SH-SY5Y (cell line): ENCODE measurements at regions not wholly inside any gene's neighbourhood (a gene's known extent, or its start where the extent isn't known, plus 50 kb on each side); places are given as distances from the start of the nearest gene placed in this dataset.

Source experiments
- GATA2 ChIP-seq: IDR thresholded peaks from 2 replicates; pipeline ENCODE4 v1.6.1; 2011; ENCODE audit warnings: mild to moderate bottlenecking, low read depth, low read length
- GATA3 ChIP-seq: IDR thresholded peaks from 2 replicates; pipeline ENCODE4 v1.6.1; 2011; ENCODE audit warnings: low read depth, mild to moderate bottlenecking, low read length, moderate library complexity

DNA sequence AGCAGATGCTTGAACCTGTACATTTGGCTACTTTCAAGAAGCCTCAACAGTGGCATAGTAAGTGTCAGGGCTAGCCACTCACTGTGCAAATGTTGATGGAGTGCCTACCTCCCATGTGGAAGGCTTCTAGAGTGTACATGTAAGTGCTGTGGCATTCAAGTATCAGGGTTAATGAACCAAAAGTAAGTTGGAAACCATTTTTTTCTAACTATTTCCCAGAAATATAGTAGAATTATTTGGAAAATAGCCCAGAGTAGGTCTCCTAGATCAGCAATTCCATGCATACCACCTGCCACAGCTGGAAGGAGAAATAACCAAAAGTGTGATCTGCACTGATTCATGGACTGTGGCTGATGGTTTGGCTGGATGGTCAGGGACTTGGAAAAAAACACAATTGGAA is 53.3 kb downstream of the FOXD1 start:
- no peak for TF ChIP-seq GATA2
- TF ChIP-seq GATA3: no peak

DNA sequence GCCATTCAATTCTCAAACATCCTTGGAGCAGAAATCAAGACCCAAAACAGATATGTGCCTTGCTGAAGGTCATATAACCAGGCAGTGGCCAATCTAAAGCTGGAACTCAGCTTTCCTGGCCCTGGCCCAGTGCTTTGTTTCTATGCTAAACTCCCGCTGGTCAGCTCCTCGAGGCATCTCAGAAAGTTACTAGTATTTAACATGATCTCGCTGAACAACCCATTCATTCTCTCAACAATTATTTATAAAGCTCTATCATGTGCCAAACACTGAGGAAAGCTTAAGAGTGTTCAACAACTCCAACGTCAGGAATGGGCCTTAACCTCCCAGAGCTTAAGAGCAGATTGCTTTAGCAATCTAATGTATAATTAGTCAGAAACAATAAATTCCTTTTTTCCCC is 54.0 kb downstream of the FOXD1 start:
- no peak for TF ChIP-seq GATA3
- TF ChIP-seq GATA2: no peak

DNA sequence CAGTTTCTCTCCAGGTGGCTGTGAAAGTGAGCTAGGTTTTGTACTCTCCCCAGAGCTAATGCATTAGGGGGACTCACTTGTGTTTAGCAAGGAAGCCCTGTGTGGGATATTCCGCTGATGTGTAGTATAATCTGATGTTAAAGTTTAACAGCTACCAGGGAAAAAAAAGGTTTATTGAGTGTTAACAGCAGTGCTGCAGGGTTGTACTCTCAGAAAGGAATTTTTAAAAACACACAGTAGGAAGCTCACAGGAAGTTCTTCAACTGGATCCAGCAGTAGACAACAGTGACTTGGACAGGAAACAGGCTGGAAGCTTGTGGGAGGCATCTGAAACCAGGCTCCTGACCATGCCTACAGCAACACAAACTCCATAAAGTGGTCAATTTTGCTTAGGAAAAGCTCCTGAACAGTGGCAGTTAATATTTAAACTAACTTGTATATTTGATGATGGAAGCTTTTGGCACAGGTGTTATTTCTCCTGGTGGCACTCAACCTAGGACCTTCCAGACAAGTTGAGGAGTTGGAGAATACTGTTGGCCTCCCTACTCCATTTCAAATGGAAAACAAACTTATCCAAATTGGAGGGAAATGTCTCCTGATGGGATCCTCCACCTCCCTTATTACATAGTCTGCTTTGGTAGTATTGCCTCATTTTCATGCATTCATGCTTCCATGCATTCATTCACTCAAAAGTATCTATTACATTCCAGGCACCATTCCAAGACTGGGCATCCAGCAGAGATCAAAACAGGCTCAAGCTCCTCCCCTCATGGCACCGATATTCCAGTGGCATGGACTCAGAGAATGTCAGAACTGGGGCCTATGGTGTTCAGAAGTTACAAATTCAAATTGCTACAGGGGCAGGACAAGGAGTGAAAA is 54.7 kb downstream of the FOXD1 start:
- TF ChIP-seq GATA3 (no peak), GATA2 (no peak)

DNA sequence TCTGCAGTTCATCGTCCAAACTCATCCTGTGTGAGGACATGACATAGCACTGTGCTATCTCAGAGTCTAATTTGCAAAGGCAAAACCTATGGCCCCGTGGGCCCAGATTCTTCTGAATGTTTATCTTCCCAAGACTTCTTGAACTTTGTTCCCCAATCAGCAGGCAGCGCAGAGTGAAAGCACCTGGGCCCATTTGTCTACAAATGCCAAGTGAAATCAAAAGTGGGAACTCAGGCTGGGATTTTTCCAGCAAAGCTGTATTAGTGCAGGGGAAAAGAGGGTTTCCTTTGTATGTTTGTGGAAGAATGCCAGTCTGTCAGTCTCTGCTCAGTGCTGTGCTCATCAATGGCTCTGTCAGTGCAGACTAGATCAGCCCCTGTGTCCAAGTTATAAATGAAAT is 55.8 kb downstream of the FOXD1 start:
- TF ChIP-seq GATA3 (no peak), GATA2 (no peak)

DNA sequence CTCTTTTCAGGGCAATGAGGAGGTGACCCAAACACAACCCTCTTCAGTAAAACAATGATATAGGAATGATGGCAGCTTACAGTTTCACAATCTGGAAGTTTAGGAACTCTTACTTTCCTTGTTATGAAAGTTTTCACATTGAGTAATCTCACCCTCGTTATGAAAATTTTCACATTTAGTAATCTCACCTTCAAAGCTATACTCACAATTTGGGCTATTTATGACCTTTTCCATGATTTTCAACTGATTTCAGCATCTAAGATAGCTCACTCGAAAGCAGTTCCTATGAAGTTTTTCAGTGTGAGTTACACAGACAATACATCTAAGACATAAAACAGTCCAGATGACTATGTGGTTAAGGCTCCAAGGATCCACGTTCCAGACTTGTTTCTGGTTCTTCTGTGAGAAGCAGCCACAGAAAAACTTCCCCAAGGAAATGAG is 57.1 kb downstream of the FOXD1 start:
- TF ChIP-seq GATA2: no peak
- no peak for TF ChIP-seq GATA3

DNA sequence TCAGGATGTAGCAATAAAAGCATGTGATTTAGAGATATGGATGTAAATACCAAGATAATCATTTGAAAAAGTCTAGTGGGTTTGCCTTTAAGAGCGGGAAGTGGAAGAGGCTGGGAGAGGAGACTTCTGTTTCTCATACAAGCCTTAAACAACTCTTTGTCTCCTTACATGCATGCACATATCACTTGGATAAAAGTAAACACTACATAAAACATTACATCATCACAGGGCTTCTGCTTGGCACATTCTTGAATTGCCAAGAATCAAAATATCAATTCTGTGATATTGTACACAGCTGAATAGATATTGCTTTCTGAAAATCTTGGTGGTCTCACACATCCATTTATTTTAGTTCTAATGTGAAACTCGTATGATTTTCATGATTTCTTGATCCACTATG is 57.6 kb downstream of the FOXD1 start:
- TF ChIP-seq GATA2 (no peak), GATA3 (no peak)

DNA sequence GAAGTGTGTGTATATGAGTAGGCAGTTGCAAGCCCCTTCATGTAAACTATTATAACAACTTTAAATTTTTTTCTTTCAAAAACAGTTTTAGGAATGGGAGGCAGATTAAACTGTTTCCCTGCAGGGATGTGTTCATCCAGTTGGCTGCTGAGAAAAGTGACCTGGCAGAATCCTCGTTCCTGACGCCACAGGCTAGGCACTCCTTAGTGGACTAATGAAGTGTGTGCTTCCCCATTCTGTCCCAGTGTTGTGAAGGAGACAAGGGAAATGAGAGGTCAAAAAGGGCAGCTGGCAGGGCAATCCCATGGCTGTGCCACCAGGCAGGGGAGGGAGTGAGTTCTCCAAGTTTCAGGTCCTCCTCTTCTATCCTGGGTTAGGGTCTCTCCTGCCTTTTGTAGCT is 59.8 kb downstream of the FOXD1 start:
- TF ChIP-seq GATA3 (no peak), GATA2 (no peak)

DNA sequence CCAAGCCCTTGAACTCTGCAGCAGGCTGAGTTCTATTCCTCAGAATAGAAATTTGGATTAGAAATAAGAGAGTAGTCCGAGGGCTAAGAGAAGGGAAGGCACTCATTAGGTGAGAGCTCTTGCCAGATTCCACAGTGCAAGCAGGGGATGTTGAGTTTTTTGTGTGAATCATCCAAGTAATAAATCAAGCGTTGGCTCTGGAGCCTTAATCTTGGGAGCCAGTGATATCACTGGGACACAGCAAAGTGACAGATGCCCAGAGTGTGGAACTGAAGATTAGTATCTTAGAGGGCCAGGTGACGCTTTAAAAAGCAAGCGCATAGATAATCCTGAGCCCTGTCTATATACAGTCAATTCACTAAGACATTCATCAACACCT is 60.3 kb downstream of the FOXD1 start:
- TF ChIP-seq GATA2 (no peak), GATA3 (no peak)

DNA sequence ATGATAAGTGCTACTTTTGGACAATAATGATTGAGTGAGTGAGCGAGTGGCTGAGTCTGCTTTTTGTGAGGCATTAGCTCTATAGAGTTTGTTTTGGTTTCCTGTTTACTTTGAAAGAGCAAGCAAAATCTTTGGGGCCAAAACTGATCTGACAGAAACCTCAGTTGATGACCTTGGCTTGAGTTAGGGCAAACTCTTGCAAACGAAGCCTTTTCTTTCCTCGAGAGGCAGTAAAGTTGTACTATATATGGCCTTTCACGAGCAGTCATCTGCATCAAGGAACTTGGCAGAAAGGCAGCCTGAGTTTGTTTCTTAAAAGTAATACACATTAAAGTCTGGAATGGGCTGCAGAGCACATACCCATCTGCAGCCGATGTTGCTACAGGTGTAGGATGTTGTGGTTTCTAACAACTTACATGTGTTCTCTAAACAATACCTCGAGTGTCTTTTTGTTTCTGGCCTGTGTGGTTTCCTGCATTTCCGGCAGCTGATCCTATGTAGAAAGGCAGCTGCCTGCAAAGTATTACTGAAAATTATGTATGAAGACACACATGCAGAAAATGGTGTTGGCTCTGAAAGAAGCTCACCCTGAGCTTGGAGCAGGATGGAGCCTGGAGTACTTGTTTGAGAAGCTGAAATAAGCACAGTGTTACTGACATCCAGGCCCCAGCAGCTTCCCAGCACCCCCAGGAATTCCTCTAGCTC is 60.8 kb downstream of the FOXD1 start:
- no peak for TF ChIP-seq GATA2
- no peak for TF ChIP-seq GATA3

DNA sequence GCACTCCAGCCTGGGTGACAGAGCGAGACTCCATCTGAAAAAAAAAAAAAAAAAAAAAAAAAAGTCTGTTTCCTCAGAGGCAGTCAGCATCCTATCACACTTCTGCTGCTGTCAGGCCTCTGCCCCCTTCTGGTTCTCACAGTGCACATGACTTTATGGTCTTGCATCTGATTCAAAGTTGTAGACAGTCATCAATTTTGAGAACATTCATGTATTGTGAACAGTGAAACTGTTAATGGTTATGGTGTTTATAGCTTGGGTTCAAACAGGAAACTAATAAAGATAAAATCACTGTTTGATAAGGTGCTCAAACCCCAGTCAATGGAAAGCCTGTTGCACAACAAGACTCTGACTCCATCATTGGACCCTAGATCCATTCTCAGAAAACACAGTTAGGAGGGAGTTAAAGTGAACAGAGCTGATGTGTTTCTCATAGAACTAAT is 61.4 kb downstream of the FOXD1 start:
- TF ChIP-seq GATA2 (no peak), GATA3 (no peak)

DNA sequence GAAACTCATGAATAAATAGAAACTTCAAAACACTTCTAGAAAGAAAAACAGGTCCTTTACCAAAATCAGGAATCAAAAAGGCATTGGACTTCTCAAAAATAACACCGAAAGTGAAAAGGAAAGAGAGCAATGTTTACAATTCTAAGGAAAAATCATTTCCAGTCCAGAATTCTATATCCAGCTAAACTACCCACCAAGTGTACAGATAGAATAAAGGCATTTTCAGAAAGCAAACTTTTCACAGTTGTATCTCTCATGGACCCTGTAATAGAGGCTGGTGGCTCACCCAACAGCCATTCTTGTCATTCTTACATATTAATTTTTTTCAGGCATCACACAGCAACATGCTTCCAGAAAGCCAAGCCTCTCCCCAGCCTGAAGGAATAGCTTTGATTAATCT is 63.7 kb downstream of the FOXD1 start:
- TF ChIP-seq GATA3 (no peak), GATA2 (no peak)

DNA sequence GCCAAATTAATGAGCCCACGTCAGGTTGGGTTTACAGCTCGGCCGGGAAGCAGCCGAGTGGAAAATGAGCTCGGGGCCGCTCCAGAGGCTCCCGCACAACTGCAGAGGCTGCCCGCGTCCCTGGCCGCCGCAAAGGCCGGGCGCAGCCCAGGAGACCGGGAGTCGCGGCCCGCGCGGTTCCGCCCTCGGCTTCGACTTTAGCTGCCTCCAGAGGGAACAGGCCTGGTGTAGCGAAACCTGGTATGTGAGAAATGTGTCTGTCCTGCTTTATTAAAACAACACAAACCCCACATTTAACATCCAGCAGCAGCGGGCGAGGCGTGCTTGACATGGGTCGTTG is 66.2 kb downstream of the FOXD1 start:
- TF ChIP-seq GATA2 (no peak), GATA3 (no peak)

DNA sequence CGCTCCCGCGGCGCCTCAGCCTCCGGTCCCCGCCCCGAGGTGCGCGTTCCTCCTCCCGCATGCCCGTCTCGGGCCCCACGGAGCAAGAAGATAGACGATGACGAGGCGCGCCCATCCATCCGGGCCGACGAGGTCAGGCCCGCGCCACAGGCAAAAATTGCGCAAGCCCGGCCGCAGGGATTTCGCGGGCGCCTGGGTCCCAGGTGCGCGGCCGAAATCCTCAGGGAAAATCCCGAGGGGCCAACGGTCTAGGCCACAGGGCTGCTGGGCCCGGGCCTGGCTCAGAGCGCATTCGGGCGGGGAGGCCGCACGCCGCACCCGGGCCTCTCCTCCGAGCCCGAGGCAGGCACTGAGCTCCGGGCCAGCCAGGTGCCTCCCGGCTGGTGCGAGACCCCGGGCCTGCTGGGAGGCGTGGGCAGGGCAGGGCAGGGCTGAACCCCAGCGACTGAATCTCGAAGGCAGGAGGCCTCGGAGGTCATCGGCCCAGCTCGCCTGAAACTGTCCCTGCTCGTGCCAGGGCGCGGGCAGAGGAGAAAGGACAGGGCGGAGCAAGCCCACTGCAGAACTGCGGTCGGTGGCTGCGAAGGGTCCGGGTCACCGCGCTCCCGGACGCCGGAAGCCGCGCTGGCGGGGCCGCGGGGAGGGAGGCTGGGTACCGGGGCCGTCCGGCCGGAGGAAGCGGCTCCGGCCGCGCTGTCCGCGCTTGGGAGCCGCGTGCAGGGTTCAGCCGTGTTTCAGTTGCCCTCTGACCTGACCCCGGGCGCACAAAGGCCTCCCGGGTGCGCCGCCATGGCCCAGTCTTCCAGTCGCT is 66.8 kb downstream of the FOXD1 start:
- no peak for TF ChIP-seq GATA3
- TF ChIP-seq GATA2: no peak
